Heart left ventricle (tissue), 16 donors: ENCODE measurements at regions not wholly inside any gene's neighbourhood (a gene's known extent, or its start where the extent isn't known, plus 50 kb on each side); places are given as distances from the start of the nearest gene placed in this dataset.

Experiments used
- ATAC-seq, 4 donors: fragments of 200-7000 bp; cut with Tn5 transposase; one replicate each; pipeline ENCODE4 v1.9.1; 2020 to 2022; ENCODE audit warnings: moderate library complexity in 4 of 4, mild to moderate bottlenecking in 3 of 4, moderate number of reproducible peaks in 1 of 4
- DNase-seq, 5 donors: peaks; one replicate each; pipeline ENCODE4 v3.0.0-alpha.2; 2020
- H3K27ac ChIP-seq, 12 donors: fragments of 200-600 bp; sonication (generic) in 4 of 12; one replicate each; pipeline versions ENCODE4 v1.5.0 to v1.8.0; 2016 to 2022; ENCODE audit warnings: mild to moderate bottlenecking in 2 of 12
- H3K27me3 ChIP-seq, 9 donors: fragments of 200-600 bp; sonication (generic) in 2 of 9; one replicate each; pipeline versions ENCODE4 v1.5.1 to v1.8.0; 2016 to 2022; ENCODE audit warnings: mild to moderate bottlenecking in 3 of 9
- H3K36me3 ChIP-seq, 9 donors: fragments of 200-600 bp; sonication (generic) in 2 of 9; one replicate each; pipeline versions ENCODE4 v1.5.0 to v1.8.0; 2018 to 2022; ENCODE audit warnings: mild to moderate bottlenecking in 2 of 9
- H3K4me1 ChIP-seq, 12 donors: fragments of 200-600 bp; sonication (generic) in 4 of 12; one replicate each; pipeline versions ENCODE4 v1.5.0 to v1.8.0; 2016 to 2022; ENCODE audit warnings: mild to moderate bottlenecking in 3 of 12
- H3K4me3 ChIP-seq, 12 donors: fragments of 200-600 bp; sonication (generic) in 4 of 12; one replicate each; pipeline versions ENCODE4 v1.5.0 to v1.8.0; 2017 to 2022; ENCODE audit warnings: mild to moderate bottlenecking in 9 of 12, moderate library complexity in 4 of 12
- H3K9me3 ChIP-seq, 12 donors: fragments of 200-600 bp; sonication (generic) in 4 of 12; one replicate each; pipeline versions ENCODE4 v1.5.0 to v1.8.0; 2016 to 2022; ENCODE audit warnings: mild to moderate bottlenecking in 1 of 12
- POLR2A ChIP-seq, 2 donors: fragments of 450-650 bp; IDR thresholded peaks; one replicate each; pipeline ENCODE4 v1.6.1; 2017; ENCODE audit warnings: antibody characterized with exemption in 2 of 2, mild to moderate bottlenecking in 2 of 2, moderate library complexity in 2 of 2
- WGBS, 4 donors: extraction: QIAGEN DNeasy Blood & Tissue Kit in 2 of 4; methylation state at CpG; one replicate each; pipeline versions ENCODE4 v1.1.5 to v1.1.7; 2013 to 2018; 5-methylcytosine and 5-hydroxymethylcytosine counted together
- intact Hi-C, 10 donors: fragments of 100-400 bp; cut with DNase I; formaldehyde crosslinking; loops; one replicate each; pipeline versions ENCODE4 v1.11.1 to v1.14.2; 2022
- TF ChIP-seq, protein P1 (sequence below), 12 donors: fragments of 200-600 bp; sonication (generic) in 4 of 12; IDR thresholded peaks; one replicate each; pipeline versions ENCODE4 v1.5.0 to v1.8.0; 2018 to 2022; ENCODE audit warnings: antibody characterized with exemption in 12 of 12, mild to moderate bottlenecking in 5 of 12
- donor health status: ischemic (EF 13 %, LVEDD 7.1; RV severe dilation, severe dysfunction).
- donor health status: healthy with polysubstance abuse.
- donor health status: DM: no; HTN: yes; CAD: no.
- donor health status: DM: no; HTN: no; CAD: no.
- donor health status: ischemic (EF 25% LVEDD 6.9; RV normal size, moderate dysfunction).
- donor health status: ischemic (EF 25% LVEDD 5.7; RV mildly dilated, moderate dysfunction).
- donor health status: healthy.
- donor health status: DM: yes; HTN: yes; CAD: no.
- donor health status: ischemic (EF 35%, LVEDD 5.7; RV mildly dilated, moderate dysfunction).
- donor health status: nonischemic (EF 11% LVEDD 7.7; RV severe dilation, severe dysfunction).
- donor health status: DM: yes; HTN: yes; CAD: no.
- donor health status: PGD.
- donor health status: ischemic (EF 29% LVEDD 5.4; RV normal size, mild dysfunction).
- donor health status: nonischemic (EF 23%, LVEDD 6.1; RV moderate dilation, normal function).

DNA sequence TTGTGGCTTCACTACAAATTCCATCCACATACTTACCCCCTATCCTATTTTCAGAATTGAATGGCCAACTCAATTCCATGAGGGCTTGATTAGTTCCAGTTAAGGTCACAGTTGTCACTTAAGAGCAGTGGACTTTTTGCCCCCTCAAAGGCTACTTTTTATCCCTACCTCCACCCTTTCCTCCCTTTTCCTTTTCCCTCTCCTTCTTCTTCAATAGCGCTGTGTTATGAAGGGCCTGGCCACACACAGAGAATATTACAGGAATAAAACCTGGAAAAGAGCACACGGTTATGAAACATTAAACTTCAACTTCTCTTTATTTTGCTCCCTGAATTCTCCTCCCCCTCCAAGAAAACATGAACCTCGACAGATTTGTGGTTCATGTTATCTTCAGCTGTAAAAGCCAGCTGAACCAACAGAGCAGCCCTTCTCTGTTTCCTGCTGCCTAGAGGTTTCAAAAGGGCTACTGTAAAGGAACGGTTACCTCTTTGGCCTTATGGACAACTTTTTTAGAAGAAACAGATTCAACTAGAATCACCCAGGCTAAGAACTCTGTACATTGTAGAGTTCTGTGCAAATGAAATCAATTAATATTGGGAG lies 87.0 kb upstream of the RPL34 start:
- 57 to 65% (median 61%) methylated on average over 4 of the region's 4 CpGs for WGBS, 4 donors
- no peak overlapping the region for H3K4me3 ChIP-seq
- H3K36me3 ChIP-seq: no peaks in the 10 kb centered on the region
- TF ChIP-seq, protein P1, sequence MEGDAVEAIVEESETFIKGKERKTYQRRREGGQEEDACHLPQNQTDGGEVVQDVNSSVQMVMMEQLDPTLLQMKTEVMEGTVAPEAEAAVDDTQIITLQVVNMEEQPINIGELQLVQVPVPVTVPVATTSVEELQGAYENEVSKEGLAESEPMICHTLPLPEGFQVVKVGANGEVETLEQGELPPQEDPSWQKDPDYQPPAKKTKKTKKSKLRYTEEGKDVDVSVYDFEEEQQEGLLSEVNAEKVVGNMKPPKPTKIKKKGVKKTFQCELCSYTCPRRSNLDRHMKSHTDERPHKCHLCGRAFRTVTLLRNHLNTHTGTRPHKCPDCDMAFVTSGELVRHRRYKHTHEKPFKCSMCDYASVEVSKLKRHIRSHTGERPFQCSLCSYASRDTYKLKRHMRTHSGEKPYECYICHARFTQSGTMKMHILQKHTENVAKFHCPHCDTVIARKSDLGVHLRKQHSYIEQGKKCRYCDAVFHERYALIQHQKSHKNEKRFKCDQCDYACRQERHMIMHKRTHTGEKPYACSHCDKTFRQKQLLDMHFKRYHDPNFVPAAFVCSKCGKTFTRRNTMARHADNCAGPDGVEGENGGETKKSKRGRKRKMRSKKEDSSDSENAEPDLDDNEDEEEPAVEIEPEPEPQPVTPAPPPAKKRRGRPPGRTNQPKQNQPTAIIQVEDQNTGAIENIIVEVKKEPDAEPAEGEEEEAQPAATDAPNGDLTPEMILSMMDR (IDR thresholded peaks at IDR 0.05): no peak
- TF ChIP-seq POLR2A (IDR thresholded peaks at IDR 0.05): no peak
- no peak overlapping the region for H3K27ac ChIP-seq
- ATAC-seq: no peak
- no peaks in the 10 kb centered on the region for H3K9me3 ChIP-seq
- no peak for DNase-seq
- H3K27me3 ChIP-seq: no peaks in the 10 kb centered on the region
- intact Hi-C loops: no loop called here
- H3K4me1 ChIP-seq: peaks cover 0 to 16% (median 0%) of the 10 kb centered on the region in 12 donors

DNA sequence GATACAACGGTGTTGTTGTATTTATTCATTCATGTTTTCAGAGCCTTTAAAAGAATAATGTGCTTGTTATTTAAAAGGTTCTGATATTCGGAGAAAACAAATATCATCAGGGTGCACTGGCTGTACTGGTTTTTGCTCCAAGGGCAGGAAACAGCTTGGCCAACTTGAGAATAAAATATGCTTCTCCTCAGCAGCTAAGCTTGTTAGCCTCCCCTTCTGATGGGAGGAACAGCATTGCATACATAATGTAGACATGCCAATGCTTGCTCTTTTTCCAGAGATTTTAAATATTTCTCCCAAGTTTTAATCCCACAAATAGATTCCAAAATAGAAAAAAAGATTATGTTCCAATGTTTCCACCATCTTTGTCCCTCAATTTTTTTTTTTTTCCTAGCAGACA lies 87.6 kb upstream of the RPL34 start:
- no peaks in the 10 kb centered on the region for H3K36me3 ChIP-seq
- DNase-seq (no peak), ATAC-seq (no peak)
- no peaks in the 10 kb centered on the region for H3K27me3 ChIP-seq
- TF ChIP-seq, protein P1 (IDR thresholded peaks at IDR 0.05): no peak
- TF ChIP-seq POLR2A (IDR thresholded peaks at IDR 0.05): no peak
- intact Hi-C loops: no loop called here
- H3K4me3 ChIP-seq: no peak overlapping the region
- no peak overlapping the region for H3K27ac ChIP-seq
- 83 to 89% (median 88%) methylated on average over 2 of the region's 2 CpGs for WGBS, 4 donors
- H3K9me3 ChIP-seq: no peaks in the 10 kb centered on the region
- peaks cover 0 to 16% (median 0%) of the 10 kb centered on the region in 12 donors for H3K4me1 ChIP-seq

DNA sequence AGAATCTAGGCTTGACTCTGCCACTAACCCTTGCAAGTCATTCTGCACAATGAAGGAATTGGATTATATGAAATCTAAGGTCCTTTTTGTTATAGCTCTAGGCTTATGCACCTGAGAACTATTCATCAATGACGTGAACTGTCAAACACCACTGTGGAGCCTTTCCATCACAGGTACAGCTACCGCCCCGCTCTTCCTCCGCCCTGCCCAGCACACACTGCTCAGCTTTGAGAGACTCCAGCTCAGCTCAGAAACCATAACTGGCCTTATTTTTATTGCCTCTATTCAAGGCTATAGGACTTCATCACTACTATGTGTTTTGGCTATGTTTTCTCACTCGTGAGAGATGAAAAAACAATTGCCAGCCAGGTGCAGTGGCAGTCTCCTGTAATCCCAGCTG lies 88.2 kb upstream of the RPL34 start:
- no peak for TF ChIP-seq POLR2A (IDR thresholded peaks at IDR 0.05)
- TF ChIP-seq, protein P1 (IDR thresholded peaks at IDR 0.05): no peak
- peak overlapping the region in 2 of 12 donors; percentile 29 to 43 for H3K27ac ChIP-seq
- H3K4me3 ChIP-seq: no peak overlapping the region
- intact Hi-C loops: no loop called here
- ATAC-seq: no peak
- no peaks in the 10 kb centered on the region for H3K9me3 ChIP-seq
- no peaks in the 10 kb centered on the region for H3K27me3 ChIP-seq
- 84 to 94% (median 86%) methylated on average over 5 of the region's 5 CpGs for whole genome bisulfite sequencing, 4 donors
- peaks cover 0 to 16% (median 0%) of the 10 kb centered on the region in 12 donors for H3K4me1 ChIP-seq
- no peak for DNase-seq
- no peaks in the 10 kb centered on the region for H3K36me3 ChIP-seq

DNA sequence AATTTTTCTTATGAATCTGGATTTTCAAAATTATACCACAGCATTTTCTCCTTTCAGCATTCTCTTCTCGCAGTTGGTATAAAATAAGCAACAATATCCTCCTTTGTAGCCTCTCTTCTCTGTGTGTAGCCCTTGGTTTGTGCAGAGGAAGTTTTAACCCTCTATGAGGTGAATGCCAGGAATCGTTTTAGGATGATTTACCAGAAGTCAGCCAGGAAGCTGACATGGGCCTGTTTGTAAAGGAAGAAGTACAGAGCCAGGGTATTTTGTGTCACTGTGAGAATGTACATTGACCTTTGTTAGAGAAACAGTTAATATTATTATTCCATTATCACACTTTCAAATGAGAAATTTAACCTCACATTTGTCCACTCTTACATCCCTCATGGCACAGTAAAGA lies 88.9 kb upstream of the RPL34 start:
- DNase-seq (no peak), ATAC-seq (peak in 1 of 4 donors; percentile 42)
- H3K27me3 ChIP-seq: no peaks in the 10 kb centered on the region
- peak overlapping the region in 4 of 12 donors; percentile 4 to 63 (median 38) for H3K27ac ChIP-seq
- H3K36me3 ChIP-seq: no peaks in the 10 kb centered on the region
- H3K4me3 ChIP-seq: no peak overlapping the region
- intact Hi-C loops: no loop called here
- peaks cover 0 to 16% (median 0%) of the 10 kb centered on the region in 12 donors for H3K4me1 ChIP-seq
- no peak for TF ChIP-seq POLR2A (IDR thresholded peaks at IDR 0.05)
- H3K9me3 ChIP-seq: no peaks in the 10 kb centered on the region
- WGBS, 4 donors: 54 to 63% (median 57%) methylated on average over 2 of the region's 2 CpGs
